Activated T-helper 2 cell treated with anti-CD3 and anti-CD28 coated beads, Interferon-gamma antibody, Interleukin-2, Interleukin-4, amounts not matched to agents 10 μg/mL and 5 μg/mL and 100 μg/mL, durations not matched to agents 14 hours and 24 hours and 36 hours (primary cell): ENCODE measurements at regions not wholly inside any gene's neighbourhood (a gene's known extent, or its start where the extent isn't known, plus 50 kb on each side); places are given as distances from the start of the nearest gene placed in this dataset.
"Not testable (repeated sequence)": the region's sequence is repeated elsewhere in the genome, so short reads cannot be mapped to it uniquely, and the experiment has no call there.

Experiments used
- DNase-seq: peaks from one replicate; pipeline ENCODE4 v3.0.0; 2021; ENCODE audit warnings: low spot score
- H3K27ac Mint-ChIP-seq: one replicate; pipeline ENCODE4 v1.8.0; 2021; ENCODE audit warnings: mixed read lengths
- H3K27me3 Mint-ChIP-seq: one replicate; pipeline ENCODE4 v1.8.0; 2021; ENCODE audit warnings: low read depth, mixed read lengths
- H3K36me3 Mint-ChIP-seq: one replicate; pipeline ENCODE4 v1.8.0; 2021; ENCODE audit warnings: low read depth, mixed read lengths
- H3K4me1 Mint-ChIP-seq: one replicate; pipeline ENCODE4 v1.8.0; 2021; ENCODE audit warnings: low read depth, mixed read lengths
- H3K4me3 Mint-ChIP-seq: one replicate; pipeline ENCODE4 v1.8.0; 2021; ENCODE audit warnings: low read depth, mild to moderate bottlenecking, moderate library complexity, mixed read lengths
- H3K9me3 Mint-ChIP-seq: one replicate; pipeline ENCODE4 v1.8.0; 2021; ENCODE audit warnings: mixed read lengths
- intact Hi-C: fragments of 100-400 bp; cut with micrococcal nuclease; formaldehyde crosslinking; loops from one replicate; pipeline ENCODE4 v1.15.1; 2023

DNA sequence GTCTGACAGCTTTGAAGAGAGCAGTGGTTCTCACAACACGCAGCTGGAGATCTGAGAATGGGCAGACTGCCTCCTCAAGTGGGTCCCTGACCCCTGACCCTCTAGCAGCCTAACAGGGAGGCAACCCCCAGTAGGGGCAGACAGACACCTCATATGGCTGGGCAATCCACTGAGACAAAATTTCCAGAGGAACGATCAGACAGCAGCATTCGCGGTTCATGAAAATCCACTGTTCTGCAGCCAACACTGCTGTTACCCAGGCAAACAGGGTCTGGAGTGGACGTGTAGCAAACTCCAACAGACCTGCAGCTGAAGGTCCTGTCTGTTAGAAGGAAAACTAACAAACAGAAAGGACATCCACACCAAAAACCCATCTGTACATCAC lies 212.1 kb downstream of the FOXD4L6 start:
- intact Hi-C loops, H3K27me3 Mint-ChIP-seq, H3K4me1 Mint-ChIP-seq, H3K27ac Mint-ChIP-seq, DNase-seq, H3K4me3 Mint-ChIP-seq, H3K36me3 Mint-ChIP-seq: not testable (repeated sequence)
- peaks cover 81% of the 10 kb centered on the region for H3K9me3 Mint-ChIP-seq

DNA sequence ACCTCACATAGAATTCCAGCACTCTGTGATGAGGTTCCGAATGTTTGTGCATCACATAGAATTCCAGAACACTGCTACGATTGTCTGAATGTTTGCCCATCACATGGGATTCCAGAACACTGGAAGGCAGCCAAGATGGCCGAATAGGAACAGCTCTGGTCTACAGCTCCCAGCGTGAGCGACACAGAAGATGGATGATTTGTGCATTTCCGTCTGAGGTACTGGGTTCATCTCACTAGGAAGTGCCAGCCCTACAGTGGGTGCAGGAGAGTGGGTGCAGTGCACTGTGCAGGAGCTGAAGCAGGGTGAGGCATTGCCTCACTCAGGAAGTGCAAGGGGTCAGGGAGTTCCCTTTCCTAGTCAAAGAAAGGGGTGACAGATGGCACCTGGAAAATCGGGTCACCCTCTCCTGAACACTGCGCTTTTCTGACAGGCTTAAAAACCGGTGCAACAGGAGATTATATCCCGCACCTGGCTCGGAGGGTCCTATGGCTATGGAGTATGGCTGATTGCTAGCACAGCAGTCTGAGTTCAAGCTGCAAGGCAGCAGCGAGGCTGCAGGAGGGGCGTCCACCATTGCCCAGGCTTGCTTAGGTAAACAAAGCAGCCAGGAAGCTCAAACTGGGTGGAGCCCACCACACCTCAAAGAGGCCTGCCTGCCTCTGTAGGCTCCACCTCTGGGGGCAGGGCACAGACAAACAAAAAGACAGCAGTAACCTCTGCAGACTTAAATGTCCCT lies 212.7 kb downstream of the FOXD4L6 start:
- intact Hi-C loops, H3K36me3 Mint-ChIP-seq, H3K27me3 Mint-ChIP-seq, H3K4me3 Mint-ChIP-seq, H3K4me1 Mint-ChIP-seq, H3K27ac Mint-ChIP-seq, DNase-seq: not testable (repeated sequence)
- peaks cover 87% of the 10 kb centered on the region for H3K9me3 Mint-ChIP-seq

DNA sequence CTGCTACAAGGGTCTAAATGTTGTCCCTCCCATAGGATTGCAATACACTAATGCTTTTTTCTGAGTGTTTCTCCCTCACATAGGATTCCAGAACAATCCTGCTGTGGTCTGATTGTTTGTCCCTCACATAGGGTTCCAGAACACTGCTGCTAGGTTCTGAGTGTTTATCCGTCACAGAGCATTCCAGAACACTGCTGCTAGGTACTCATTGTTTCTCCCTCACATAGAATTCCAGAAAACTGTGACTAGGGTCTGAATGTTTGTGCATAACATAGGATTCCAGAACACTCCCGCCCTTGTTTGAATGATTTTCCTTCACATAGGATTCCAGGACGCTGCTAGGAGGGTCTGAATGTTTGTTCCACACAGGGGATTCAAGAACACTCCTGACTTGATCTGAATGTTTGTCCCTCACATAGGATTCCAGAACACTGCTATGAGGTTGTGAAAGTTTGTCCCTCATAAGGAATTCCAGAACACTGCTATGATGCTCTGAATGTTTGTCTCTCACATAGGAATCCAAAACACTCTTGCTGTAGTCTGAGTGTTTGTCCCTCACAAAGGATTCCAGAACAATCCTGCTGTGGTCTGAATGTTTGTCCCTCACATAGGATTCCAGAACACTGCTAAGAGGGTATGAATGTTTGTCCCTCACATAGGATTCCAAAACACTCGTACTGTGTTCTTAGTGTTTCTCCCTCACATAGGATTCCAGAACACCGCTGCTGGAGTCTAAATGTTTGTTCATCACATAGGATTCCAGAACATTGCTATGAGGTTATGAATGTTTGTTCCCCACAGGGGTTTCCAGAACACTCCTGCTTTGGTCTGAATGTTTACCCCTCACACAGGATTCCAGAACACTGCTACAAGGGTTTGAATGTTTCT lies 213.5 kb downstream of the FOXD4L6 start:
- H3K9me3 Mint-ChIP-seq, result peaks cover 92% of the 10 kb centered on the region
- intact Hi-C loops, result no loop called here
- no peak overlapping the region for H3K27ac Mint-ChIP-seq
- no peaks in the 10 kb centered on the region for H3K36me3 Mint-ChIP-seq
- no peaks in the 10 kb centered on the region for H3K27me3 Mint-ChIP-seq
- DNase-seq, result no peak
- no peak overlapping the region for H3K4me3 Mint-ChIP-seq
- no peaks in the 10 kb centered on the region for H3K4me1 Mint-ChIP-seq

DNA sequence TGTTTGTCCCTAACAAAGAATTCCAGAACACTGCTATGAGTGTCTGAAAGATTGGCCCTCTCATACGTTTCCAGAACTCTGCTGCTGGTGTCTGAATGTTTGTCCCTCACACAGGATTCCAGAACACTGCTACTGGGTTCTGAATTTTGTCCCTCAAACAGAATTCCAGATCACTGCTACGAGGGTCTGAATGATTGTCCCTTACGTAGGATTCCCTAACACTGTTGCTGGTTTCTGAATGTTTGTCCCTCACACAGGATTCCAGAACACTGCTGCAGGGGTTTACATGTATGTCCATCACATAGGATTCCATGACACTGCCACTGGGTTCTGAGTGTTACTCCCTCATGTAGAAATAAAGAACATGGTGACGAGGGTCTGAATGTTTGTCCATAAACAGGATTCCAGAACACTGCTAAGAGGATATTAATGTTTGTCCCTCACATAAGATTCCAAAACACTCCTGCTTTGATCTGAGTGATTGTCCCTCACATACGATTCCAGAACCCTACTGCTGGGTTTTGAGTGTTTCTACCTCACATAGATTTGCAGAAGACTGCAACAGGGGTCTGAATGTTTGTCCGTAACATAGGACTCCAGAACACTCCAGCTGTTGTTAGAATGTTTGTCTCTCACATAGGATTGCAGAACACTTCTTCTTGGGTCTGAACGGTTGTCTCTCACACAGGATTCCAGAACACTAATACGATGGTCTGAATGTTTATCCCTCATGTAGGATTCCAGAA lies 214.4 kb downstream of the FOXD4L6 start:
- H3K4me1 Mint-ChIP-seq, result no peaks in the 10 kb centered on the region
- H3K36me3 Mint-ChIP-seq, result no peaks in the 10 kb centered on the region
- intact Hi-C loops, result no loop called here
- no peaks in the 10 kb centered on the region for H3K27me3 Mint-ChIP-seq
- H3K9me3 Mint-ChIP-seq, result peaks cover 94% of the 10 kb centered on the region
- DNase-seq, result no peak
- H3K27ac Mint-ChIP-seq, result no peak overlapping the region
- H3K4me3 Mint-ChIP-seq, result no peak overlapping the region

DNA sequence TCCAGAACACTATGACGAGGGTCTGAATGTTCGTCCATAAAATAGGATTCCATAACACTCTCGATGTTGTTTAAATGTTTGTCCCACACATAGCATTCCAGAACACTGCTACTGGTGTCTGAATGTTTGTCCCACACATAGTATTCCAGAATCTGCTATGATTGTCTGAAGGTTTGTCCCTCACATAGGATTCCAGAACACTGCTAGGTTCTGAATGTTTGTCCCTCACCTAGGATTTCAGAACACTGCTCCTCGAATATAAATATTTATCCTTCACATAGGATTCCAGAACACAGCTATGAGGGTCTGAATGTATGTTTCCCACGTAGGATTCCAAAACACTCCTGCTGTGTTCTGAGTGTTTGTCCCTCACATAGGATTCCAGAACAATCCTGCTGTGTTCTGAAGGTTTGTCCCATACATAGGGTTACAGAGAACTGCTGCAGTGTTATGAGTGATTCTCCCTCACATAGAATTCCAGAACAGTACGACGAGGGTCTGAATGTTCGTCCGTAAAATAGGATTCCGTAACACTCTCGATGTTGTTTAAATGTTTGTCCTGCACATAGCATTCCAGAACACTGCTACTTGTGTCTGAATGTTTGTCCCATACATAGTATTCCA lies 215.3 kb downstream of the FOXD4L6 start:
- no peaks in the 10 kb centered on the region for H3K4me1 Mint-ChIP-seq
- no peak overlapping the region for H3K27ac Mint-ChIP-seq
- H3K4me3 Mint-ChIP-seq, result no peak overlapping the region
- H3K36me3 Mint-ChIP-seq, result no peaks in the 10 kb centered on the region
- H3K27me3 Mint-ChIP-seq, result no peaks in the 10 kb centered on the region
- no peak for DNase-seq
- H3K9me3 Mint-ChIP-seq, result peaks cover 94% of the 10 kb centered on the region
- intact Hi-C loops, result no loop called here

DNA sequence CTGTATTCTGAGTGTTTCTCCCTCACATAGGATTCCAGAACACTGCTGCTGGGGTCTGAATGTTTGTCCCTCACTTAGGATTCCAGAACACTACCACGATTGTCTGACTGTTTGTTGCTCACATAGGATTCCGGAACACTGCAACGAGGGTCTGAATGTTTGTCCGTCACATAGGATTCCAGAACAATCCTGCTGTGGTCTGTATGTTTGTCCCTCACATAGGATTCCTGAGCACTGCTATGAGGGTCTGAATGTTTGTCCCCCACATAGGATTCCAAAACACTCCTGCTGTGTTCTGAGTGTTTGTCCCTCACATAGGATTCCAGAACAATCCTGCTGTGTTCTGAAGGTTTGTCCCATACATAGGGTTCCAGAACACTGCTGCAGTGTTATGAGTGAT lies 215.8 kb downstream of the FOXD4L6 start:
- DNase-seq, H3K27ac Mint-ChIP-seq, intact Hi-C loops, H3K27me3 Mint-ChIP-seq, H3K4me3 Mint-ChIP-seq, H3K36me3 Mint-ChIP-seq, H3K4me1 Mint-ChIP-seq: not testable (repeated sequence)
- peaks cover 94% of the 10 kb centered on the region for H3K9me3 Mint-ChIP-seq

DNA sequence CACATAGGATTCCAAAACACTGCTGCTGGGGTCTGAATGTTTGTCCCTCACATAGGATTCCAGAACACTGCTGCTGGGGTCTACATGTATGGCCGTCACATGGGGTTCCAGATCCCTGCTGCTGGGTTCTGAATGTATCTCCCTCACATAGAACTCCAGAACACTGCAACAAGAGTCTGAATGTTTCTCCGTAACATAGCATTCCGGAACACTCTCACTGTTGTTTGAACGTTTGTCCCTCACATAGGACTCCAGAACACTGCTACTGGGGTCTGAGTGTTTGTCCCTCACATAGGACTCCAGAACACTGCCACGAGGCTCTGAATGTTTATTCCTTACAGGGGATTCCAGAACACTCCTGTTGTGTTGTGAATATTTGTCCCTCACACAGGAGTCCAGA lies 216.8 kb downstream of the FOXD4L6 start:
- Mint-ChIP-seq H3K27me3 (no peaks in the 10 kb centered on the region), H3K4me3 (no peak overlapping the region), H3K36me3 (no peaks in the 10 kb centered on the region), H3K9me3 (peaks cover 98% of the 10 kb centered on the region), H3K27ac (no peak overlapping the region), H3K4me1 (no peaks in the 10 kb centered on the region)
- no peak for DNase-seq
- intact Hi-C loops, result no loop called here

DNA sequence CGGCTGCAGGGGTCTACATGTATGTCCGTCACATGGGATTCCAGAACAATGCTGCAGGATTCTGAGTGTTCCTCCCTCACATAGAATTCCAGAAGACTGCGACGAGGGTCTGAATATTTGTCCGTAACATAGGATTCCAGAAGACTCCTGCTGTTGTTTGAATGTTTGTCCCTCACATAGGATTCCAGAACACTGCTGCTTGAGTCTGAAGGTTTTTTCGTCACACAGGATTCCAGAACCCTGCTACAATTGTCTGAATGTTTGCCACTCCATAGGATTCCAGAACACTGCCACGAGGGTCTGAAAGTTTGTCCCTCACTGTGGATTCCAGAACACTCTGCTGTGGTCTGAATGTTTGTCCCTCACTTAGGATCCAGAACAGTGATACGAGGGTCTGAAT lies 217.5 kb downstream of the FOXD4L6 start:
- intact Hi-C loops, H3K36me3 Mint-ChIP-seq: not testable (repeated sequence)
- H3K9me3 Mint-ChIP-seq, result peaks cover 97% of the 10 kb centered on the region

DNA sequence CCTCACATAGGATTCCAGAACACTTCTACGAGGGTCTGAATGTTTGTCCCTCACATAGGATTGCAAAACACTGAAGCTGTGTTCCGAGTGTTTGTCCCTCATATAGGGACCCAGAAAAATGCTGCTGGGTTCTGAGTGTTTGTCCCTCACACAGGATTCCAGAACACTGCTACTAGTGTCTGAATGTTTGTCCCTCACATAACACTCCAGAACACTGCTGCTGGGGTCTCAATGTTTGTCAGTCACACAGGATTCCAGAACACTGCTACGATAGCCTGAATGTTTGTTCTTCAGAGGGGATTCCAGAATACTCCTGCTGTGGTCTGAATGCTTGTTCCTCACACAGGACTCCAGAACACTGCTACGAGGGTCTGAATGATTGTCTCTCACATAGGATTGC lies 218.7 kb downstream of the FOXD4L6 start:
- no peaks in the 10 kb centered on the region for H3K36me3 Mint-ChIP-seq
- intact Hi-C loops, result no loop called here
- no peak overlapping the region for H3K4me3 Mint-ChIP-seq
- no peaks in the 10 kb centered on the region for H3K27me3 Mint-ChIP-seq
- H3K4me1 Mint-ChIP-seq, result no peaks in the 10 kb centered on the region
- DNase-seq, result no peak
- H3K9me3 Mint-ChIP-seq, result peaks cover 97% of the 10 kb centered on the region
- no peak overlapping the region for H3K27ac Mint-ChIP-seq

More for the DNA sequence above, 217.5 kb downstream of the FOXD4L6 start:
- H3K27me3 Mint-ChIP-seq, DNase-seq, H3K27ac Mint-ChIP-seq, H3K4me3 Mint-ChIP-seq, H3K4me1 Mint-ChIP-seq: not testable (repeated sequence)

DNA sequence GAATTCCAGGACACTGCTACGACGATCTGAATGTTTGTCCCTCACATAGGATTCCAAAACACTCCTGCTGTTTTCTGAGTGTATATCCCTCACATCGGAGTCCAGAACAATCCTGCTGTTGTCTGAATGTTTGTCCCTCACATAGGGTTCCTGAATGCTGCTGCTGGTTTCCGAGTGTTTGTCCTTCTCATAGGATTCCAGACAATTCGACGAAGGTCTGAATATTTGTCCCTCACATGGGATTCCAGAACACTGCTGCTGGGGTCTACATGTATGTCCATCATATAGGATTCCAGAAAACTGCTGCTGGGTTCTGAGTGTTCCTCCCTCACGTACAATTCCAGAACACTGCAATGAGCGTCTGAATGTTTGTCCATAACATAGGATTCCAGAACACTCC lies 219.4 kb downstream of the FOXD4L6 start:
- DNase-seq, H3K27ac Mint-ChIP-seq, H3K4me1 Mint-ChIP-seq, intact Hi-C loops, H3K4me3 Mint-ChIP-seq, H3K36me3 Mint-ChIP-seq, H3K27me3 Mint-ChIP-seq: not testable (repeated sequence)
- peaks cover 97% of the 10 kb centered on the region for H3K9me3 Mint-ChIP-seq

DNA sequence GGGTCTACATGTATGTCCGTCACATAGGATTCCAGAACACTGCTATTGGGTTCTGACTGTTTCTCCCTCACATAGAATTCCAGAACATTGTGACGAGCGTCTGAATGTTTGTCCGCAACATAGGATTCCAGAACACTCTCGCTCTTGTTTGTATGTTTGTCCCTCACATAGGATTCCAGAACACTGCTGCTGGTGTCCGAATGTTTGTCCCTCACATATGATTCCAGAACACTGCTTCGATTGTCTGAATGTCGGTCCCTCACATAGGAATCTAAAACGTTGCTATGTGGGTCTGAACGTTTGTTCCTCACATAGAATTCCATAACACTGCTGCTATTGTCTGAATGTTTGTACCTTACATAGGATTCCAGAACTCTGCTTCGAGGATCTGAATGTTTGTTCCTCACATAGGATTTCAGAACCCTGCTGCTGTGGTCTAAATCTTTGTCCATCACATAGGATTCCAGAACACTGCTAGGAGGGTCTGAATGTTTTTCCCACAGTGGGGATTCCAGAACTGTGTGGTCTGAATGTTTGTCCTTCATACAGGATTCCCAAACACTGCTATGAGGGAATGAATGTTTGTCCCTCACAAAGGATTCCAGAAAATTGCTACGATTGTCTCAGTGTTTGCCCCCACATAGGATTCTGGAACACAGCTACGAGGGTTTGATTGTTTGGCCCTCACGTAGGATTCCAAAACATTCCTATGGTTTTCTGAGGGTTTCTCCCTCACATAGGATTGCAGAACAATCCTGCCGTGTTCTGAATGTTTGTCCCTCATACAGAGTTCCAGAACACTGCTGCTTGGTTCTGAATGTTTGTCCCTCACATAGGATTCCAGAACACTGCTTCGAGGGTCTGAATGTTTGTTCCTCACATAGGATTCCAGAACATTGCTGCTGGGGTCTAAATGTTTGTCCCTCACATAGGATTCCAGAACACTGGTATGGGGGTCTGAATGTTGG lies 220.5 kb downstream of the FOXD4L6 start:
- no peaks in the 10 kb centered on the region for H3K4me1 Mint-ChIP-seq
- peaks cover 94% of the 10 kb centered on the region for H3K9me3 Mint-ChIP-seq
- DNase-seq, result no peak
- H3K36me3 Mint-ChIP-seq, result no peaks in the 10 kb centered on the region
- intact Hi-C loops, result no loop called here
- H3K27me3 Mint-ChIP-seq, result no peaks in the 10 kb centered on the region
- no peak overlapping the region for H3K4me3 Mint-ChIP-seq
- no peak overlapping the region for H3K27ac Mint-ChIP-seq

DNA sequence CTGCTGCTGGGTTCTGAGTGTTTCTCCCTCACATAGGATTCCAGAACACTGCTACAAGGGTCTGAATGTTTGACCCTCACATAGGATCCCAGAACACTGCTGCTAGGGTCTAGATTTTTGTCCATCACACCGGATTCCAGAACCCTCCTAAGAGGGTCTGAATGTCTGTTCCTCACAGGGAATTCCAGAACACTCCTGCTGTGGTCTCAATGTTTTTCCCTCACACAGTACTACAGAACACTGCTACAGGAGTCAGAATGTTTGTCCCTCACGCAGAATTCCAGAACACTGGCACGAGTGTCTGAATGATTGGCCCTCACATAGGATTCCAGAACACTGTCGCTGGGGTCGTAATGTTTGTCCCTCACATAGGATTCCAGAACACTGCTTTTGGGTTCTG lies 221.6 kb downstream of the FOXD4L6 start:
- H3K27ac Mint-ChIP-seq, intact Hi-C loops, H3K4me3 Mint-ChIP-seq, H3K36me3 Mint-ChIP-seq, H3K4me1 Mint-ChIP-seq, DNase-seq, H3K27me3 Mint-ChIP-seq: not testable (repeated sequence)
- peaks cover 95% of the 10 kb centered on the region for H3K9me3 Mint-ChIP-seq
